OCI-LY7 (cell line): ENCODE measurements at regions not wholly inside any gene's neighbourhood (a gene's known extent, or its start where the extent isn't known, plus 50 kb on each side); places are given as distances from the start of the nearest gene placed in this dataset.
"Not testable (repeated sequence)": the region's sequence is repeated elsewhere in the genome, so short reads cannot be mapped to it uniquely, and the experiment has no call there.

ENCODE experiments used
- BruUV-seq: library from RNA; stranded (reverse); fragments of 400-500 nt; replicated peaks from 2 replicates; lab custom pipeline; 2021; lab: Mats Ljungman, UMichigan
- CTCF ChIA-PET: fragments of 300-600 bp; sonication (Branson Sonifier 250); formaldehyde crosslinking; loops from one replicate; lab custom pipeline; 2022; ENCODE audit warnings: antibody characterized with exemption; ENCODE audit not compliant: unreplicated experiment; lab: Charles Lee
- POLR2A ChIA-PET: fragments of 300-600 bp; sonication (Branson Sonifier 250); formaldehyde crosslinking; loops from one replicate; lab custom pipeline; 2022; ENCODE audit warnings: antibody characterized with exemption; lab: Charles Lee
- DNase-seq: peaks from one replicate; pipeline ENCODE4 v3.0.0-alpha.2; 2015; ENCODE audit warnings: low spot score
- H2AFZ ChIP-seq: fragments of 200-600 bp; sonication (generic), shearing (Covaris generic); 2 replicates; pipeline ENCODE4 v1.6.1; 2014; ENCODE audit warnings: mild to moderate bottlenecking, antibody characterized with exemption, low read length, moderate library complexity
- H3K27ac ChIP-seq: fragments of 200-600 bp; sonication (generic); 2 replicates; pipeline ENCODE4 v1.5.1; 2014; ENCODE audit warnings: mixed run types, low read depth, mild to moderate bottlenecking, moderate library complexity, low read length, inconsistent platforms; ENCODE audit not compliant: poor library complexity, severe bottlenecking
- H3K36me3 ChIP-seq: fragments of 200-600 bp; sonication (generic); 2 replicates; pipeline ENCODE4 v1.6.1; 2014; ENCODE audit warnings: mild to moderate bottlenecking, antibody characterized with exemption, low read length, moderate library complexity, mixed read lengths; ENCODE audit not compliant: insufficient read depth
- H3K4me1 ChIP-seq: fragments of 200-600 bp; sonication (generic); 2 replicates; pipeline ENCODE4 v1.5.1; 2014; ENCODE audit warnings: mild to moderate bottlenecking, low read length; ENCODE audit not compliant: insufficient read depth, poor library complexity, severe bottlenecking
- H3K4me2 ChIP-seq: fragments of 200-600 bp; sonication (generic); 2 replicates; pipeline ENCODE4 v1.6.1; 2014; ENCODE audit warnings: mild to moderate bottlenecking, low read length
- H3K4me3 ChIP-seq: fragments of 200-600 bp; sonication (generic); 2 replicates; pipeline ENCODE4 v1.5.1; 2014; ENCODE audit warnings: mild to moderate bottlenecking, low read depth, low read length; ENCODE audit not compliant: poor library complexity, severe bottlenecking
- H3K79me2 ChIP-seq: fragments of 200-600 bp; sonication (generic); 2 replicates; pipeline ENCODE4 v1.6.1; 2016; ENCODE audit warnings: low read depth, mild to moderate bottlenecking, low read length, moderate library complexity, mixed read lengths; ENCODE audit not compliant: insufficient read depth
- H3K9me2 ChIP-seq: fragments of 200-600 bp; sonication (generic); 2 replicates; pipeline ENCODE4 v1.6.1; 2016; ENCODE audit warnings: mild to moderate bottlenecking, low read length, mixed read lengths; ENCODE audit not compliant: insufficient read depth
- H3K9me3 ChIP-seq: fragments of 200-600 bp; sonication (generic); 2 replicates; pipeline ENCODE4 v1.6.1; 2014; ENCODE audit warnings: mild to moderate bottlenecking, mixed run types, low read length, mixed read lengths
- H4K20me1 ChIP-seq: fragments of 200-600 bp; sonication (generic); 2 replicates; pipeline ENCODE4 v1.6.1; 2014; ENCODE audit warnings: mild to moderate bottlenecking, antibody characterized with exemption, low read length, moderate library complexity, mixed read lengths; ENCODE audit not compliant: insufficient read depth
- EZH2phosphoT487 ChIP-seq: fragments of 200-600 bp; sonication (generic); IDR thresholded peaks from 2 replicates; pipeline ENCODE4 v1.6.1; 2018; ENCODE audit warnings: low read depth, borderline replicate concordance, mild to moderate bottlenecking, mixed run types, antibody characterized with exemption, low read length, moderate library complexity, mixed read lengths
- intact Hi-C: fragments of 100-400 bp; cut with micrococcal nuclease; formaldehyde crosslinking; loops from one replicate; pipeline ENCODE4 v1.10.0; 2022; ENCODE audit not compliant: unreplicated experiment
- TF ChIP-seq, protein P1 (sequence below): fragments of 200-600 bp; sonication (generic); conservative IDR thresholded peaks from 2 replicates; pipeline ENCODE4 v1.5.1; 2014; ENCODE audit warnings: mild to moderate bottlenecking, antibody characterized with exemption, low read length, moderate library complexity, mixed read lengths

- ChIA-PET CTCF (no interaction called here), POLR2A (no interaction called here)
- Histone ChIP-seq H3K79me2 (no peaks in the 10 kb centered on the region), H3K4me3 (no peak overlapping the region), H4K20me1 (no peaks in the 10 kb centered on the region), H3K27ac (no peak overlapping the region), H3K4me1 (no peaks in the 10 kb centered on the region), H2AFZ (no peak overlapping the region), H3K9me2 (no peaks in the 10 kb centered on the region), H3K9me3 (no peaks in the 10 kb centered on the region), H3K36me3 (no peaks in the 10 kb centered on the region), H3K4me2 (no peak overlapping the region)
- intact Hi-C loops: no loop called here
- TF ChIP-seq, protein P1, sequence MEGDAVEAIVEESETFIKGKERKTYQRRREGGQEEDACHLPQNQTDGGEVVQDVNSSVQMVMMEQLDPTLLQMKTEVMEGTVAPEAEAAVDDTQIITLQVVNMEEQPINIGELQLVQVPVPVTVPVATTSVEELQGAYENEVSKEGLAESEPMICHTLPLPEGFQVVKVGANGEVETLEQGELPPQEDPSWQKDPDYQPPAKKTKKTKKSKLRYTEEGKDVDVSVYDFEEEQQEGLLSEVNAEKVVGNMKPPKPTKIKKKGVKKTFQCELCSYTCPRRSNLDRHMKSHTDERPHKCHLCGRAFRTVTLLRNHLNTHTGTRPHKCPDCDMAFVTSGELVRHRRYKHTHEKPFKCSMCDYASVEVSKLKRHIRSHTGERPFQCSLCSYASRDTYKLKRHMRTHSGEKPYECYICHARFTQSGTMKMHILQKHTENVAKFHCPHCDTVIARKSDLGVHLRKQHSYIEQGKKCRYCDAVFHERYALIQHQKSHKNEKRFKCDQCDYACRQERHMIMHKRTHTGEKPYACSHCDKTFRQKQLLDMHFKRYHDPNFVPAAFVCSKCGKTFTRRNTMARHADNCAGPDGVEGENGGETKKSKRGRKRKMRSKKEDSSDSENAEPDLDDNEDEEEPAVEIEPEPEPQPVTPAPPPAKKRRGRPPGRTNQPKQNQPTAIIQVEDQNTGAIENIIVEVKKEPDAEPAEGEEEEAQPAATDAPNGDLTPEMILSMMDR: no peak
- TF ChIP-seq EZH2phosphoT487: no peak
- no TSS peak for BruUV-seq
- DNase-seq: no peak
Measured at GRCh38 chr2:182664212-182664611, 51.8 kb upstream of the DNAJC10 start.

GRCh38 chr2:182665500-182665899 is 50.6 kb upstream of the DNAJC10 start:
- H3K4me3 ChIP-seq, CTCF ChIA-PET, H3K9me2 ChIP-seq, BruUV-seq, H3K9me3 ChIP-seq, H2AFZ ChIP-seq, H3K4me2 ChIP-seq, H4K20me1 ChIP-seq, H3K4me1 ChIP-seq, H3K27ac ChIP-seq, H3K79me2 ChIP-seq, DNase-seq, H3K36me3 ChIP-seq: not testable (repeated sequence)
- intact Hi-C loops: loop anchor here (5.0 kb wide), 1 partner anchor 52 kb away; the partner anchor contains the start of gene DNAJC10
- POLR2A ChIA-PET: interaction anchor here (1.3 to 1.9 kb wide), 3 partner anchors 9 to 314 kb away, joined by 3 to 7 read pairs (median 5); no protein-coding TSS in a partner anchor
